GM12878 (cell line): ENCODE measurements at regions not wholly inside any gene's neighbourhood (a gene's known extent, or its start where the extent isn't known, plus 50 kb on each side); places are given as distances from the start of the nearest gene placed in this dataset.

Experiments
- ATAC-seq: fragments of 200-7000 bp; cut with Tn5 transposase; 3 replicates; pipeline ENCODE4 v1.9.1; 2020; ENCODE audit warnings: mild to moderate bottlenecking, moderate library complexity
- BruUV-seq: library from RNA; stranded (reverse); fragments of 400-500 nt; replicated peaks from 2 replicates; lab custom pipeline; 2021; lab: Mats Ljungman, UMichigan
- CTCF ChIA-PET: fragments of 300-600 bp; sonication (Branson Sonifier 250); formaldehyde crosslinking; extraction: SDS; loops from one replicate; lab custom pipeline; 2021; ENCODE audit warnings: inconsistent platforms; lab: Yijun Ruan, JAX
- POLR2A ChIA-PET: fragments of 350-600 bp; formaldehyde crosslinking; extraction: SDS; loops from one replicate; lab custom pipeline; 2021; ENCODE audit warnings: inconsistent platforms; lab: Charles Lee
- RAD21 ChIA-PET: fragments of 300-600 bp; sonication (Branson Sonifier 250); formaldehyde crosslinking; loops from one replicate; lab custom pipeline; 2023; ENCODE audit warnings: antibody characterized with exemption; ENCODE audit not compliant: unreplicated experiment; lab: Charles Lee
- SMC1A ChIA-PET: fragments of 300-600 bp; sonication (Branson Sonifier 250); formaldehyde crosslinking; loops from one replicate; lab custom pipeline; 2023; ENCODE audit not compliant: unreplicated experiment, uncharacterized antibody; lab: Charles Lee
- DNase-seq: peaks from one replicate; pipeline ENCODE4 v3.0.0-alpha.2; 2011; ENCODE audit warnings: low read depth, low spot score
- FAIRE-seq: peaks from 3 replicates; lab custom pipeline; 2011; peaks lifted over from hg19 to GRCh38; lab: Jason Lieb, UNC
- H2AFZ ChIP-seq: 2 replicates; pipeline ENCODE4 v1.6.0; 2011; ENCODE audit warnings: low read depth, low read length, control low read depth; ENCODE audit not compliant: control insufficient read depth
- H3K27ac ChIP-seq: 2 replicates; pipeline ENCODE4 v1.5.1; 2011; ENCODE audit warnings: control low read depth; ENCODE audit not compliant: control insufficient read depth, insufficient read depth
- H3K27me3 ChIP-seq, 2 experiments: replicated peaks in 1 of 2; 2 replicates each; pipeline versions ENCODE4 v1.6.0 to v1.6.1; 2011; ENCODE audit warnings: low read length in 1 of 2; ENCODE audit not compliant: control insufficient read depth in 2 of 2, insufficient read depth in 2 of 2
- H3K36me3 ChIP-seq, 2 experiments: 2 replicates each; pipeline ENCODE4 v1.5.1; 2011; ENCODE audit warnings: low read length in 1 of 2; ENCODE audit not compliant: control insufficient read depth in 2 of 2, insufficient read depth in 2 of 2
- H3K4me1 ChIP-seq: 2 replicates; pipeline ENCODE4 v1.6.1; 2011; ENCODE audit warnings: mild to moderate bottlenecking, low read length, moderate library complexity, mixed read lengths; ENCODE audit not compliant: control insufficient read depth, insufficient read depth
- H3K4me2 ChIP-seq: 2 replicates; pipeline ENCODE4 v1.6.0; 2011; ENCODE audit warnings: control low read depth; ENCODE audit not compliant: control insufficient read depth, insufficient read depth
- H3K4me3 ChIP-seq: fragments of 200-600 bp; sonication (generic); 2 replicates; pipeline ENCODE4 v1.5.1; 2016
- H3K79me2 ChIP-seq: 2 replicates; pipeline ENCODE4 v1.6.0; 2011; ENCODE audit warnings: low read length; ENCODE audit not compliant: control insufficient read depth, insufficient read depth
- H3K9ac ChIP-seq: 2 replicates; pipeline ENCODE4 v1.8.0; 2011; ENCODE audit warnings: low read length, control low read depth, mixed read lengths; ENCODE audit not compliant: control insufficient read depth, insufficient read depth
- H3K9me3 ChIP-seq: replicated peaks from 3 replicates; pipeline ENCODE4 v1.5.1; 2011; ENCODE audit warnings: mild to moderate bottlenecking, low read length; ENCODE audit not compliant: control insufficient read depth, insufficient read depth
- H4K20me1 ChIP-seq: 2 replicates; pipeline ENCODE4 v1.6.0; 2011; ENCODE audit not compliant: control insufficient read depth, insufficient read depth
- E4F1 ChIP-seq: fragments of 450-650 bp; IDR thresholded peaks from 2 replicates; pipeline ENCODE4 v1.6.1; 2018; ENCODE audit warnings: borderline replicate concordance, mild to moderate bottlenecking; ENCODE audit not compliant: partially characterized antibody
- RAD21 ChIP-seq: IDR thresholded peaks from 2 replicates; pipeline ENCODE4 v1.6.1; 2011; ENCODE audit warnings: mild to moderate bottlenecking, low read depth, low read length, moderate library complexity; ENCODE audit not compliant: insufficient read depth
- USF2 ChIP-seq: IDR thresholded peaks from 2 replicates; pipeline ENCODE4 v1.6.1; 2011; ENCODE audit warnings: low read depth, low read length, improper control_type of control experiment, borderline replicate concordance
- WGBS: methylation state at CpG from one replicate; pipeline ENCODE4 v1.1.6; 2016; ENCODE audit warnings: low lambda C conversion rate; ENCODE audit not compliant: insufficient replicate concordance, insufficient coverage; ENCODE audit errors: missing lambda C conversion rate; 5-methylcytosine and 5-hydroxymethylcytosine counted together
- in situ Hi-C: fragments of 300-500 bp; cut with MboI; formaldehyde crosslinking; loops from 9 replicates; pipeline ENCODE4 v1.14.3; 2018; ENCODE audit warnings: mixed read lengths
- intact Hi-C: fragments of 100-400 bp; cut with micrococcal nuclease; formaldehyde crosslinking; loops from one replicate; pipeline ENCODE4 v1.14.2; 2022; ENCODE audit not compliant: unreplicated experiment

- Histone ChIP-seq H4K20me1 (no peaks in the 10 kb centered on the region), H3K27ac (no peak overlapping the region), H3K4me2 (no peak overlapping the region), H3K4me1 (no peaks in the 10 kb centered on the region)
- intact Hi-C loops: loop anchor here (5.0 to 10.0 kb wide), 2 partner anchors 215 to 288 kb away; no protein-coding TSS in a partner anchor
- ChIA-PET RAD21 (no interaction called here), CTCF (no interaction called here)
- no peak for DNase-seq
- TF ChIP-seq USF2 (no peak), E4F1 (no peak), RAD21 (peak; percentile 23; the same call in 1 of the 2 replicates)
- TF ChIP-seq, all 136 proteins: peak for 1
- H3K9ac ChIP-seq: no peak overlapping the region
- H3K9me3 ChIP-seq: no peaks in the 10 kb centered on the region
- H2AFZ ChIP-seq: no peak overlapping the region
- no peaks in the 10 kb centered on the region for H3K27me3 ChIP-seq
- 0% methylated on average over 2 of the region's 2 CpGs for WGBS
- ChIA-PET SMC1A (no interaction called here), POLR2A (no interaction called here)
- in situ Hi-C loops: no loop called here
- no TSS peak for BruUV-seq
- FAIRE-seq (no peak), ATAC-seq (no peak)
- no peaks in the 10 kb centered on the region for H3K36me3 ChIP-seq
- H3K4me3 ChIP-seq: no peak overlapping the region
- H3K79me2 ChIP-seq: no peaks in the 10 kb centered on the region
Observed at GRCh38 chr9:75482566-75482965, 394.3 kb downstream of the OSTF1 start.
